ENCODE measurements at regions not wholly inside any gene's neighbourhood (a gene's known extent, or its start where the extent isn't known, plus 50 kb on each side); places are given as distances from the start of the nearest gene placed in this dataset.

DNA sequence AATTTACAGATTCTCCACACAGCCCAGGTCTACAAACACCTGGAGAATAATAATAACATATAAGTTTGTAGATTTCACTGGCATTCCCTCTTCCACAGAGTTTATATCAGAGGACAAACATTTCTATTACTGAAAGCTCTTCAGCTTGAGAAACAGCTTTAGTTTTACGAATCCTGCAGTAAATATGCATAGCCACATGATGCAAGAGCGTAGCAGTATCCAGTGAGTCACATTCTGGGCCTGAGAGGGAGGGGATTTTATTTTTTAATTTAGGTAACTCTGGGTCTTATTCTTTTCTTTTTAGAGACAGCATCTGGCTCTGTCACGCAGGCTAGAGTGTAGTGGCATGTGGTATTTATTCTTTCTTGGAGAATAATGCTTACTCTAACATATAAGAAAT lies 1002.8 kb downstream of the TRHDE start:
- H3K27ac ChIP-seq (ENCODE audit: low read depth, low read length): no peak overlapping the region
- H4K20me1 ChIP-seq (replicated peaks in 1 of 2; ENCODE audit: control insufficient read depth in 1 of 2, insufficient read depth in 2 of 2, low read length in 2 of 2): no peaks in the 10 kb centered on the region
- 87% methylated on average over 3 of the region's 3 CpGs; no CpG with 5 or more reads in 1 of the 2 experiments for WGBS, 2 experiments (ENCODE audit: extremely low coverage in 1 of 2, insufficient coverage in 1 of 2, insufficient read length in 1 of 2, insufficient replicate concordance in 2 of 2, low coverage in 1 of 2, low lambda C conversion rate in 2 of 2, missing lambda C conversion rate in 1 of 2)

More for the DNA sequence above, 1002.8 kb downstream of the TRHDE start:
- DNase-seq (ENCODE audit: low read depth in 1 of 2, low spot score in 2 of 2) (no peak), FAIRE-seq (no peak)
- no peak overlapping the region for H2BK5ac ChIP-seq (ENCODE audit: low read depth, low read length)
- H3K27me3 ChIP-seq (replicated peaks in 1 of 4; ENCODE audit: control insufficient read depth in 3 of 4, extremely low read depth in 1 of 4, insufficient read depth in 3 of 4, low read length in 3 of 4): no peaks in the 10 kb centered on the region
- no peaks in the 10 kb centered on the region for H3K23me2 ChIP-seq (ENCODE audit: low read depth, low read length)
- H2AK5ac ChIP-seq (ENCODE audit: low read depth, low read length): no peak overlapping the region
- ChIA-PET CTCF (ENCODE audit: partially characterized antibody) (no interaction called here), POLR2A (ENCODE audit: partially characterized antibody) (no interaction called here)
- H2BK20ac ChIP-seq (ENCODE audit: low read length): no peak overlapping the region
- H3K14ac ChIP-seq (ENCODE audit: insufficient read length): no peak overlapping the region
- H3K4ac ChIP-seq (replicated peaks; ENCODE audit: insufficient read length, low read depth, low read length): no peak overlapping the region
- H2BK15ac ChIP-seq (ENCODE audit: low read length): no peak overlapping the region
- H3K56ac ChIP-seq (replicated peaks; ENCODE audit: insufficient read length, low read depth, low read length): no peak overlapping the region
- H4K91ac ChIP-seq (replicated peaks; ENCODE audit: insufficient read length, low read length): no peak overlapping the region
- no peak overlapping the region for H3K18ac ChIP-seq (ENCODE audit: extremely low read depth, low read length)
- no peak overlapping the region for H4K8ac ChIP-seq (ENCODE audit: extremely low read depth, insufficient read depth, low read length)
- H3K23ac ChIP-seq (ENCODE audit: insufficient read length): no peak overlapping the region
- H3K79me1 ChIP-seq (ENCODE audit: low read depth, low read length): no peaks in the 10 kb centered on the region
- H3K79me2 ChIP-seq (ENCODE audit: control insufficient read depth in 1 of 2, insufficient read depth in 2 of 2, low read length in 2 of 2): no peaks in the 10 kb centered on the region
- H4K5ac ChIP-seq (ENCODE audit: insufficient read length, low read depth, low read length): no peak overlapping the region
- H3K4me2 ChIP-seq (ENCODE audit: insufficient read depth in 1 of 2, low read depth in 2 of 2, low read length in 2 of 2): no peak overlapping the region
- no peak overlapping the region for H2BK12ac ChIP-seq (ENCODE audit: low read depth, low read length)
- 0 out of 2 replicates have a peak overlapping the region, but pooled peaks have one; percentile 20 for H2AFZ ChIP-seq (ENCODE audit: low read length)
- no peak overlapping the region for H3K4me3 ChIP-seq (ENCODE audit: extremely low read depth in 1 of 4, insufficient read depth in 2 of 4, low read depth in 3 of 4, low read length in 4 of 4)
- no peaks in the 10 kb centered on the region for H3K4me1 ChIP-seq (replicated peaks in 1 of 4; ENCODE audit: control insufficient read depth in 3 of 4, insufficient read depth in 4 of 4, low read length in 3 of 4)
- H2BK120ac ChIP-seq (replicated peaks; ENCODE audit: low read depth, low read length): no peak overlapping the region
- H3K9me3 ChIP-seq (ENCODE audit: insufficient read depth in 2 of 2, low read depth in 1 of 2, low read length in 1 of 2): no peaks in the 10 kb centered on the region
- no peak overlapping the region for H3K9ac ChIP-seq (replicated peaks in 1 of 4; ENCODE audit: extremely low read depth in 1 of 4, low read depth in 3 of 4, low read length in 3 of 4)
- no peaks in the 10 kb centered on the region for H3K36me3 ChIP-seq (ENCODE audit: control insufficient read depth in 2 of 4, insufficient read depth in 4 of 4, low read length in 3 of 4)
- TF ChIP-seq RXRA (IDR thresholded peaks at IDR 0.05; ENCODE audit: insufficient read depth, low read depth, low read length) (no peak), SRF (IDR thresholded peaks at IDR 0.05; ENCODE audit: low read depth, low read length) (no peak), RAD21 (IDR thresholded peaks at IDR 0.05 in 1 of 2, conservative IDR thresholded peaks at IDR 0.05 in 1 of 2; ENCODE audit: low read depth in 2 of 2, low read length in 2 of 2) (no peak), SIN3A (conservative IDR thresholded peaks at IDR 0.05 in 1 of 2, IDR thresholded peaks at IDR 0.05 in 1 of 2; ENCODE audit: low read depth in 1 of 2, low read length in 2 of 2) (no peak), GTF2F1 (IDR thresholded peaks at IDR 0.05; ENCODE audit: borderline replicate concordance, low read depth, low read length) (no peak), SUZ12 (IDR thresholded peaks at IDR 0.05; ENCODE audit: low read length) (no peak), PHF8 (conservative IDR thresholded peaks at IDR 0.05; ENCODE audit: low read depth, low read length) (no peak)
- TF ChIP-seq, protein P1, sequence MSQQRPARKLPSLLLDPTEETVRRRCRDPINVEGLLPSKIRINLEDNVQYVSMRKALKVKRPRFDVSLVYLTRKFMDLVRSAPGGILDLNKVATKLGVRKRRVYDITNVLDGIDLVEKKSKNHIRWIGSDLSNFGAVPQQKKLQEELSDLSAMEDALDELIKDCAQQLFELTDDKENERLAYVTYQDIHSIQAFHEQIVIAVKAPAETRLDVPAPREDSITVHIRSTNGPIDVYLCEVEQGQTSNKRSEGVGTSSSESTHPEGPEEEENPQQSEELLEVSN (IDR thresholded peaks at IDR 0.05): no peak

Data from H1 (cell line).